NB4 (cell line): ENCODE measurements at regions not wholly inside any gene's neighbourhood (a gene's known extent, or its start where the extent isn't known, plus 50 kb on each side); places are given as distances from the start of the nearest gene placed in this dataset.

Experiments
- CTCF ChIP-seq: IDR thresholded peaks from one replicate; pipeline ENCODE4 v1.5.1; 2012; ENCODE audit warnings: low read depth, low read length
- POLR2A ChIP-seq: IDR thresholded peaks from 2 replicates; pipeline ENCODE4 v1.6.1; 2011; ENCODE audit warnings: mild to moderate bottlenecking; ENCODE audit not compliant: insufficient read length; ENCODE audit errors: extremely low read depth

GRCh38 chr6:87791982-87792381, 89.9 kb upstream of the AKIRIN2 start:
- TF ChIP-seq CTCF (no peak), POLR2A (no peak)
